ENCODE measurements at regions not wholly inside any gene's neighbourhood (a gene's known extent, or its start where the extent isn't known, plus 50 kb on each side); places are given as distances from the start of the nearest gene placed in this dataset.
A peak's percentile ranks its signal among the peaks of the same experiment; 100 is the strongest.

DNA sequence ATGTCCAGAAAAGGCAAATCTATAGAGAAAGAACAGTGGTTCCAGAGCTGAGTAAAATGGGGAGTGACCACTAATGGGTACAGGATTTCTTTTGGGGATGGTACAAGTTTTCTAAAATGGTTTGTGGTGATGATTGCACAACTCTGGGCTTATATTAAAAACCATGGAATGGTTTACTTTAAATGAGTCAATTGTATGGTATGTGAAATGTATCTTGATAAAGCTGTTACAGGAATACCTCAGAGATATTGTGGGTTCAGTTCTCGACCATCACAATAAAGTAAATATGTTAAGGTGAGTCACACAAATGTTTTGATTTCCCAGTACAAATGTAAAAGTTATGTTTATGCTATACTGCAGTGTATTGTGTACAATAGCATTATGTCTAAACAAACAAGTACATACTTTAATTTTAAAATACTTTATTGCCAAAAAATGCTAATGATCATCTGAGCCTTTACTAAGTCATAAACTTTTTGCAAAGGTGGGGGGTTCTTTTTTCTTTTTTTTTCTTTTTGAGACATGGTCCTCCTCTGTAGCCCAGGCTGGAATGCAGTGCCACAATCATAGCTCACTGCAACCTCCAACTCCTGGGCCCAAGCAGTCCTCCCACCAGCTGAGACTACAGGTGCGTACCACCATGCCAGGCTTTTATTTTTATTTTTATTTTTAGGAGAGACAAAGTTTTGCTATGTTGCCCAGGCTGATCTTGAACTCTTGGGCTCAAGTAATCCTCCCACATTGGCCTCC, 65.9 kb downstream of the SHOC1 start:
- DNase-seq (ENCODE audit: low read depth), result peak; percentile 91
- no peak overlapping the region for H3K4me3 ChIP-seq (ENCODE audit: control insufficient read depth, low read depth, low read length)
- TF ChIP-seq, protein P1, sequence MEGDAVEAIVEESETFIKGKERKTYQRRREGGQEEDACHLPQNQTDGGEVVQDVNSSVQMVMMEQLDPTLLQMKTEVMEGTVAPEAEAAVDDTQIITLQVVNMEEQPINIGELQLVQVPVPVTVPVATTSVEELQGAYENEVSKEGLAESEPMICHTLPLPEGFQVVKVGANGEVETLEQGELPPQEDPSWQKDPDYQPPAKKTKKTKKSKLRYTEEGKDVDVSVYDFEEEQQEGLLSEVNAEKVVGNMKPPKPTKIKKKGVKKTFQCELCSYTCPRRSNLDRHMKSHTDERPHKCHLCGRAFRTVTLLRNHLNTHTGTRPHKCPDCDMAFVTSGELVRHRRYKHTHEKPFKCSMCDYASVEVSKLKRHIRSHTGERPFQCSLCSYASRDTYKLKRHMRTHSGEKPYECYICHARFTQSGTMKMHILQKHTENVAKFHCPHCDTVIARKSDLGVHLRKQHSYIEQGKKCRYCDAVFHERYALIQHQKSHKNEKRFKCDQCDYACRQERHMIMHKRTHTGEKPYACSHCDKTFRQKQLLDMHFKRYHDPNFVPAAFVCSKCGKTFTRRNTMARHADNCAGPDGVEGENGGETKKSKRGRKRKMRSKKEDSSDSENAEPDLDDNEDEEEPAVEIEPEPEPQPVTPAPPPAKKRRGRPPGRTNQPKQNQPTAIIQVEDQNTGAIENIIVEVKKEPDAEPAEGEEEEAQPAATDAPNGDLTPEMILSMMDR (conservative IDR thresholded peaks at IDR 0.05; ENCODE audit: control insufficient read depth, insufficient read depth, low read depth, low read length), result no peak

DNA sequence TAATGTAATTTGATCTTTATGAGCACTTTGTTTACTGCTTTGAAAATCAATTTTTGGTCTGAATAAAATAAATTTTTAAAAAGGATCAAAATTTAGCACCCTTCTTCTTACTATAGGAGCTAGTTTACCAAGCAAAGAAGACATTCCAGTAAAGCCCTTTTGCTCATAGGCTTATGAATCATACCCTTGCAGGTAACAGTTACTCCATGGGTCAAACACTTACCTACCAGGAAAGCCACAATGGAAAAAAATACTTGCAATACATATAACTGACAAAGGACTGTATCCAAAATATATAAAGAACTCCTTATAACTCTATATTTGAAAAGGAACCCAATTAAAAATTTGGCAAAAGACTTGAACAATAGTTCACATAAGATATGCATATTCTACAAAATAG, 66.6 kb downstream of the SHOC1 start:
- DNase-seq (ENCODE audit: low read depth), result peak; percentile 5
- TF ChIP-seq, protein P1 (conservative IDR thresholded peaks at IDR 0.05; ENCODE audit: control insufficient read depth, insufficient read depth, low read depth, low read length), result no peak
- no peak overlapping the region for H3K4me3 ChIP-seq (ENCODE audit: control insufficient read depth, low read depth, low read length)

DNA sequence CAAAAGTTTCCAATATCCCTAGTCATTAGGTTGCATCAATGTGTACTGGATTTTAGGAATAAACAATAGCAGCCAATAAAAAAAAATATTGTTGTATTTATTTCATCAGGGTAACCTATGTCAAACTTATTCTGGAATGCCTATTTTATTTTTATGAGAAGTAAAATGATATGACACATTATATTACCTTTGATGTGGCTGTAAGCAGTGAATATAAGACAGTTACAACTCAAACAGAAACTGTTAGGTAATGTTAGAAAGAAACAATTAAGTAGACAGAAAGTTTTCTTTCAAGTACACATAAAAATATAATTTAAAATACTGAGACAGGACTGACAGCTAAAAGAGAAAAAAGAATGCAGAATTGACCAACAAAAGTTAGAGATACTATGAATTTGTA, 65.5 kb downstream of the GNG10 start:
- no peak overlapping the region for H3K4me3 ChIP-seq (ENCODE audit: control insufficient read depth, low read depth, low read length)
- no peak for DNase-seq (ENCODE audit: low read depth)
- TF ChIP-seq, protein P1 (conservative IDR thresholded peaks at IDR 0.05; ENCODE audit: control insufficient read depth, insufficient read depth, low read depth, low read length), result no peak

DNA sequence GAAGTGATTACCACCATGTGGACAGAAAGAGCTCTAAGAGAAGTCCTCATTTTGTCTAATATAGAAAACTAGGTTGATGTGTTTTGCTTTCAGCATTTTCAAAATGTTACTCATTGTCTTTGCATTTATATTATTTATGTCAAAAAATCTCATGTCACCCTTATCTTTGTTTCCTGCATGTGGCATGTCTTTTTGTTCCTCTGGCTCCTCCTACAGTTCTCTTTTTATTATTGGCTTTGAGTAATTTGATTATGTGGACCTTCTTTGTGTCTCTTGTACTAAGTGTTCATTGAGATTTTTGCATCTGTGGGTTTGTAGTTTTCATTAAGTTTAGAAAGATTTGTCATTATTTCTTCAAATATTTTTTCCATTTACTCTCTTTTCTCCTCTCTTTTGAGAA, 58.8 kb downstream of the GNG10 start:
- peak; percentile 3 for DNase-seq (ENCODE audit: low read depth)
- no peak overlapping the region for H3K4me3 ChIP-seq (ENCODE audit: control insufficient read depth, low read depth, low read length)
- TF ChIP-seq, protein P1 (conservative IDR thresholded peaks at IDR 0.05; ENCODE audit: control insufficient read depth, insufficient read depth, low read depth, low read length), result peak; percentile 9

All from fibroblast of mammary gland (primary cell).